ENCODE measurements at regions not wholly inside any gene's neighbourhood (a gene's known extent, or its start where the extent isn't known, plus 50 kb on each side); places are given as distances from the start of the nearest gene placed in this dataset.

DNA sequence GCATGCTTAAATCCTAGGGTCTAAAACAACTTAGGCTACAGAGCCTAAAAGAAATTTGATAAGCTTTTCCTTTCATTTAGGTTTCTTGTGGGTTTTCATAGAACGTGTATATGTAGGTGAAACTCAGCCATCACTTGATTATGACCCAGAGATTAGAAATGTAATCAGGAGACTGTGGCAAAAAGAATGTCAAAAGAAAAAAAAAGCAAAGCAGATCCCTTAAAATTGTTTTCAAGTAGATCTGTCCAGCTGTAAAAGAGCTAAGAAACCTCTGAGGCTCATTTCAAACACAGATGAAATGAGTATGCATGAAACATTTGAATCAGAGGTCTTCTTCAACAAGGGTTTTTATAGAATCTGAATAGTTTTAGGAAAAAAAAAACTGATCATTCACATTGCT is 341.3 kb upstream of the PRDM1 start:
- no peak for TF ChIP-seq ZNF274 (IDR thresholded peaks at IDR 0.05; ENCODE audit: low read depth, low read length)
- no peak for TF ChIP-seq SUZ12 (IDR thresholded peaks at IDR 0.05; ENCODE audit: extremely low read depth, insufficient read depth, insufficient read length)
